Thymus (tissue), 11 donors: ENCODE measurements at regions not wholly inside any gene's neighbourhood (a gene's known extent, or its start where the extent isn't known, plus 50 kb on each side); places are given as distances from the start of the nearest gene placed in this dataset.

Experiments
- DNase-seq, 9 donors: peaks; one replicate each; pipeline ENCODE4 v3.0.0-alpha.2; 2013; ENCODE audit warnings: low spot score in 9 of 9, low read depth in 6 of 9, missing footprints in 1 of 9
- H3K27ac ChIP-seq, 2 donors: one replicate each; pipeline ENCODE4 v1.5.1; 2013; ENCODE audit warnings: control low read depth in 1 of 2, low read depth in 1 of 2, low read length in 1 of 2, mild to moderate bottlenecking in 1 of 2, moderate library complexity in 1 of 2
- H3K27me3 ChIP-seq, 2 donors: one replicate each; pipeline ENCODE4 v1.5.1; 2013; ENCODE audit warnings: low read length in 1 of 2; ENCODE audit not compliant: control insufficient read depth in 2 of 2, insufficient read depth in 1 of 2
- H3K36me3 ChIP-seq, 2 donors: one replicate each; pipeline ENCODE4 v1.5.1; 2013; ENCODE audit warnings: low read length in 1 of 2, mild to moderate bottlenecking in 1 of 2, moderate library complexity in 1 of 2; ENCODE audit not compliant: control insufficient read depth in 2 of 2, insufficient read depth in 2 of 2
- H3K4me1 ChIP-seq, 2 donors: one replicate each; pipeline ENCODE4 v1.5.1; 2013; ENCODE audit warnings: low read length in 2 of 2; ENCODE audit not compliant: control insufficient read depth in 2 of 2, insufficient read depth in 2 of 2
- H3K4me3 ChIP-seq, 2 donors: one replicate each; pipeline ENCODE4 v1.5.1; 2013; ENCODE audit warnings: low read length in 2 of 2, control low read depth in 1 of 2, mild to moderate bottlenecking in 1 of 2
- H3K9me3 ChIP-seq, 2 donors: one replicate each; pipeline ENCODE4 v1.5.1; 2013; ENCODE audit warnings: low read length in 1 of 2, mild to moderate bottlenecking in 1 of 2; ENCODE audit not compliant: control insufficient read depth in 2 of 2, insufficient read depth in 1 of 2
- WGBS: extraction: QIAGEN DNeasy Blood & Tissue Kit; methylation state at CpG from one replicate; pipeline ENCODE4 v1.1.7; 2013; 5-methylcytosine and 5-hydroxymethylcytosine counted together
- donor health status: healthy.

GRCh38 chr19:32040236-32040635 lies 305.2 kb upstream of the ZNF507 start:
- no peaks in the 10 kb centered on the region for H3K4me1 ChIP-seq

GRCh38 chr19:32041681-32042292 lies 303.6 kb upstream of the ZNF507 start:
- H3K36me3 ChIP-seq: no peaks in the 10 kb centered on the region
- no peaks in the 10 kb centered on the region for H3K9me3 ChIP-seq
- peak in 3 of 9 donors; percentile 1 to 31 (median 5) for DNase-seq
- H3K27ac ChIP-seq: no peak overlapping the region
- peaks cover 3 to 13% of the 10 kb centered on the region in 2 donors for H3K27me3 ChIP-seq
- no peaks in the 10 kb centered on the region for H3K4me1 ChIP-seq
- H3K4me3 ChIP-seq: no peak overlapping the region
- WGBS: 5% methylated on average over 23 of the region's 23 CpGs

More at GRCh38 chr19:32040236-32040635, 305.2 kb upstream of the ZNF507 start:
- H3K27ac ChIP-seq: no peak overlapping the region
- no peaks in the 10 kb centered on the region for H3K36me3 ChIP-seq
- 84% methylated on average over 5 of the region's 5 CpGs for WGBS
- H3K9me3 ChIP-seq: no peaks in the 10 kb centered on the region
- H3K27me3 ChIP-seq: peaks cover 3 to 13% of the 10 kb centered on the region in 2 donors
- no peak overlapping the region for H3K4me3 ChIP-seq
- DNase-seq: no peak

GRCh38 chr19:32047788-32048187 lies 297.6 kb upstream of the ZNF507 start:
- DNase-seq: no peak
- Histone ChIP-seq H3K36me3 (no peaks in the 10 kb centered on the region), H3K9me3 (no peaks in the 10 kb centered on the region), H3K4me1 (no peaks in the 10 kb centered on the region), H3K27ac (no peak overlapping the region), H3K4me3 (no peak overlapping the region), H3K27me3 (peaks cover 0 to 1% of the 10 kb centered on the region in 2 donors)
- WGBS: 92% methylated on average over 5 of the region's 5 CpGs

GRCh38 chr19:32053376-32053775 lies 292.0 kb upstream of the ZNF507 start:
- Histone ChIP-seq H3K27me3 (no peaks in the 10 kb centered on the region), H3K4me1 (no peaks in the 10 kb centered on the region), H3K4me3 (no peak overlapping the region), H3K36me3 (no peaks in the 10 kb centered on the region), H3K27ac (no peak overlapping the region), H3K9me3 (no peaks in the 10 kb centered on the region)
- DNase-seq: no peak
- 93% methylated on average over 3 of the region's 3 CpGs for WGBS

- H3K4me1 ChIP-seq: no peaks in the 10 kb centered on the region
- no peaks in the 10 kb centered on the region for H3K9me3 ChIP-seq
- no peak overlapping the region for H3K27ac ChIP-seq
- WGBS: 94% methylated on average over 10 of the region's 10 CpGs
- H3K27me3 ChIP-seq: no peaks in the 10 kb centered on the region
- no peaks in the 10 kb centered on the region for H3K36me3 ChIP-seq
- DNase-seq: no peak
- no peak overlapping the region for H3K4me3 ChIP-seq
Observed at GRCh38 chr19:32053861-32054260, 291.5 kb upstream of the ZNF507 start.

- Histone ChIP-seq H3K36me3 (no peaks in the 10 kb centered on the region), H3K27me3 (no peaks in the 10 kb centered on the region), H3K4me1 (no peaks in the 10 kb centered on the region), H3K27ac (no peak overlapping the region), H3K4me3 (no peak overlapping the region), H3K9me3 (no peaks in the 10 kb centered on the region)
- WGBS: 75% methylated on average over 1 of the region's 1 CpG
- DNase-seq: no peak
Observed at GRCh38 chr19:32058131-32058530, 287.3 kb upstream of the ZNF507 start.

GRCh38 chr19:32061315-32061714 lies 284.1 kb upstream of the ZNF507 start:
- Histone ChIP-seq H3K27me3 (no peaks in the 10 kb centered on the region), H3K36me3 (no peaks in the 10 kb centered on the region), H3K4me3 (no peak overlapping the region), H3K27ac (no peak overlapping the region), H3K4me1 (no peaks in the 10 kb centered on the region), H3K9me3 (no peaks in the 10 kb centered on the region)
- 94% methylated on average over 1 of the region's 1 CpG for WGBS
- no peak for DNase-seq

- Histone ChIP-seq H3K4me1 (no peaks in the 10 kb centered on the region), H3K36me3 (no peaks in the 10 kb centered on the region), H3K27ac (no peak overlapping the region), H3K9me3 (no peaks in the 10 kb centered on the region), H3K4me3 (no peak overlapping the region), H3K27me3 (no peaks in the 10 kb centered on the region)
- 89% methylated on average over 10 of the region's 10 CpGs for WGBS
- no peak for DNase-seq
Observed at GRCh38 chr19:32063601-32064000, 281.8 kb upstream of the ZNF507 start.

GRCh38 chr19:32066056-32066455 lies 279.4 kb upstream of the ZNF507 start:
- no peaks in the 10 kb centered on the region for H3K4me1 ChIP-seq
- H3K4me3 ChIP-seq: no peak overlapping the region
- DNase-seq: no peak
- no peaks in the 10 kb centered on the region for H3K27me3 ChIP-seq
- no peak overlapping the region for H3K27ac ChIP-seq
- H3K36me3 ChIP-seq: no peaks in the 10 kb centered on the region
- WGBS: 96% methylated on average over 3 of the region's 3 CpGs
- no peaks in the 10 kb centered on the region for H3K9me3 ChIP-seq
